ENCODE measurements at regions not wholly inside any gene's neighbourhood (a gene's known extent, or its start where the extent isn't known, plus 50 kb on each side); places are given as distances from the start of the nearest gene placed in this dataset.

GRCh38 chr2:79383681-79384080, 129.2 kb upstream of the CTNNA2 start:
- TF ChIP-seq, protein P1, sequence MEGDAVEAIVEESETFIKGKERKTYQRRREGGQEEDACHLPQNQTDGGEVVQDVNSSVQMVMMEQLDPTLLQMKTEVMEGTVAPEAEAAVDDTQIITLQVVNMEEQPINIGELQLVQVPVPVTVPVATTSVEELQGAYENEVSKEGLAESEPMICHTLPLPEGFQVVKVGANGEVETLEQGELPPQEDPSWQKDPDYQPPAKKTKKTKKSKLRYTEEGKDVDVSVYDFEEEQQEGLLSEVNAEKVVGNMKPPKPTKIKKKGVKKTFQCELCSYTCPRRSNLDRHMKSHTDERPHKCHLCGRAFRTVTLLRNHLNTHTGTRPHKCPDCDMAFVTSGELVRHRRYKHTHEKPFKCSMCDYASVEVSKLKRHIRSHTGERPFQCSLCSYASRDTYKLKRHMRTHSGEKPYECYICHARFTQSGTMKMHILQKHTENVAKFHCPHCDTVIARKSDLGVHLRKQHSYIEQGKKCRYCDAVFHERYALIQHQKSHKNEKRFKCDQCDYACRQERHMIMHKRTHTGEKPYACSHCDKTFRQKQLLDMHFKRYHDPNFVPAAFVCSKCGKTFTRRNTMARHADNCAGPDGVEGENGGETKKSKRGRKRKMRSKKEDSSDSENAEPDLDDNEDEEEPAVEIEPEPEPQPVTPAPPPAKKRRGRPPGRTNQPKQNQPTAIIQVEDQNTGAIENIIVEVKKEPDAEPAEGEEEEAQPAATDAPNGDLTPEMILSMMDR (conservative IDR thresholded peaks at IDR 0.05; ENCODE audit: low read depth in 2 of 2), result no peak
- TF ChIP-seq JUNB (IDR thresholded peaks at IDR 0.05; ENCODE audit: unreplicated experiment) (no peak), EZH2phosphoT487 (IDR thresholded peaks at IDR 0.05; ENCODE audit: unreplicated experiment) (no peak), POLR2AphosphoS5 (IDR thresholded peaks at IDR 0.05; ENCODE audit: low read depth) (no peak)
